ENCODE measurements at regions not wholly inside any gene's neighbourhood (a gene's known extent, or its start where the extent isn't known, plus 50 kb on each side); places are given as distances from the start of the nearest gene placed in this dataset.
"Not testable (repeated sequence)": the region's sequence is repeated elsewhere in the genome, so short reads cannot be mapped to it uniquely, and the experiment has no call there.

- TF ChIP-seq ZFX (IDR thresholded peaks at IDR 0.05) (no peak), CTCF (conservative IDR thresholded peaks at IDR 0.05) (no peak)
- no peak overlapping the region for H3K27ac ChIP-seq
Measured at GRCh38 chr22:44621401-44622146, 80.4 kb upstream of the PRR5 start.

GRCh38 chr22:44620841-44621257 is 81.2 kb upstream of the PRR5 start:
- H3K27ac ChIP-seq: no peak overlapping the region
- no peak for TF ChIP-seq ZFX (IDR thresholded peaks at IDR 0.05)
- TF ChIP-seq CTCF (conservative IDR thresholded peaks at IDR 0.05): no peak

- H3K27ac ChIP-seq: no peak overlapping the region
- no peak for TF ChIP-seq CTCF (conservative IDR thresholded peaks at IDR 0.05)
- no peak for TF ChIP-seq ZFX (IDR thresholded peaks at IDR 0.05)
Measured at GRCh38 chr22:44620129-44620840, 81.7 kb upstream of the PRR5 start.

GRCh38 chr22:44619560-44620128 is 82.4 kb upstream of the PRR5 start:
- H3K27ac ChIP-seq: not testable (repeated sequence)

- not testable (repeated sequence) for H3K27ac ChIP-seq
Measured at GRCh38 chr22:44618910-44619309, 83.1 kb upstream of the PRR5 start.

GRCh38 chr22:44618400-44618799 is 83.6 kb upstream of the PRR5 start:
- TF ChIP-seq ZFX (IDR thresholded peaks at IDR 0.05) (no peak), CTCF (conservative IDR thresholded peaks at IDR 0.05) (no peak)

GRCh38 chr22:44617828-44618227 is 84.2 kb upstream of the PRR5 start:
- no peak for TF ChIP-seq CTCF (conservative IDR thresholded peaks at IDR 0.05)
- TF ChIP-seq ZFX (IDR thresholded peaks at IDR 0.05): no peak
- H3K27ac ChIP-seq: no peak overlapping the region

More at GRCh38 chr22:44618400-44618799, 83.6 kb upstream of the PRR5 start:
- H3K27ac ChIP-seq: no peak overlapping the region

GRCh38 chr22:44616882-44617655 is 84.9 kb upstream of the PRR5 start:
- TF ChIP-seq CTCF (conservative IDR thresholded peaks at IDR 0.05) (no peak), ZFX (IDR thresholded peaks at IDR 0.05) (no peak)
- H3K27ac ChIP-seq: no peak overlapping the region
